Keratinocyte (primary cell): ENCODE measurements at regions not wholly inside any gene's neighbourhood (a gene's known extent, or its start where the extent isn't known, plus 50 kb on each side); places are given as distances from the start of the nearest gene placed in this dataset.

Experiments
- DNase-seq: peaks from one replicate; pipeline ENCODE4 v3.0.0-alpha.2; 2011; ENCODE audit warnings: low read depth, missing footprints, low spot score
- FAIRE-seq: peaks from 2 replicates; lab custom pipeline; 2011; peaks lifted over from hg19 to GRCh38; lab: Jason Lieb, UNC
- H2AFZ ChIP-seq: 2 replicates; pipeline ENCODE4 v1.6.0; 2012; ENCODE audit warnings: low read length, control low read depth, inconsistent platforms; ENCODE audit not compliant: control insufficient read depth
- H3K27ac ChIP-seq: 2 replicates; pipeline ENCODE4 v1.5.1; 2011; ENCODE audit warnings: low read length; ENCODE audit not compliant: control insufficient read depth, insufficient read depth
- H3K27me3 ChIP-seq: 3 replicates; pipeline ENCODE4 v1.6.0; 2011; ENCODE audit warnings: low read length; ENCODE audit not compliant: control insufficient read depth, insufficient read depth; ENCODE audit errors: extremely low read depth
- H3K36me3 ChIP-seq, 2 experiments: 2 replicates in 1 of 2; 3 replicates in 1 of 2; pipeline ENCODE4 v1.5.1; 2011; ENCODE audit warnings: low read length in 2 of 2, mild to moderate bottlenecking in 1 of 2; ENCODE audit not compliant: control insufficient read depth in 2 of 2, insufficient read depth in 2 of 2; ENCODE audit errors: extremely low read depth in 1 of 2
- H3K4me1 ChIP-seq: 3 replicates; pipeline ENCODE4 v1.5.1; 2011; ENCODE audit warnings: low read length; ENCODE audit not compliant: control insufficient read depth, insufficient read depth; ENCODE audit errors: extremely low read depth
- H3K4me2 ChIP-seq: 3 replicates; pipeline ENCODE4 v1.6.0; 2011; ENCODE audit warnings: low read depth, low read length; ENCODE audit not compliant: control insufficient read depth, insufficient read depth; ENCODE audit errors: extremely low read depth
- H3K4me3 ChIP-seq, 3 experiments: fragments of 200-600 bp in 1 of 3; sonication (generic) in 1 of 3; 2 replicates in 2 of 3; 3 replicates in 1 of 3; pipeline ENCODE4 v1.5.1; 2011 to 2016; ENCODE audit warnings: low read length in 3 of 3, mild to moderate bottlenecking in 3 of 3, control low read depth in 2 of 3, inconsistent platforms in 1 of 3, low read depth in 1 of 3, mixed read lengths in 1 of 3, mixed run types in 1 of 3, moderate library complexity in 1 of 3; ENCODE audit not compliant: control insufficient read depth in 2 of 3, insufficient read depth in 2 of 3; ENCODE audit errors: extremely low read depth in 1 of 3
- H3K79me2 ChIP-seq: 2 replicates; pipeline ENCODE4 v1.6.0; 2012; ENCODE audit warnings: low read length; ENCODE audit not compliant: control insufficient read depth, insufficient read depth
- H3K9ac ChIP-seq: 3 replicates; pipeline ENCODE4 v1.6.0; 2011; ENCODE audit warnings: low read length; ENCODE audit not compliant: control insufficient read depth, insufficient read depth; ENCODE audit errors: extremely low read depth
- H3K9me1 ChIP-seq: 3 replicates; pipeline ENCODE4 v1.6.0; 2011; ENCODE audit warnings: low read length; ENCODE audit not compliant: control insufficient read depth, insufficient read depth; ENCODE audit errors: extremely low read depth
- H3K9me3 ChIP-seq: 2 replicates; pipeline ENCODE4 v1.5.1; 2012; ENCODE audit warnings: low read depth, low read length; ENCODE audit not compliant: control insufficient read depth
- H4K20me1 ChIP-seq: 3 replicates; pipeline ENCODE4 v1.6.0; 2011; ENCODE audit warnings: low read length; ENCODE audit not compliant: control insufficient read depth, insufficient read depth; ENCODE audit errors: extremely low read depth
- EZH2 ChIP-seq: IDR thresholded peaks from one replicate; pipeline ENCODE4 v1.6.1; 2012; ENCODE audit warnings: inconsistent platforms, mild to moderate bottlenecking, low read length, moderate library complexity
- dilution Hi-C: fragments of 300-500 bp; cut with MboI; formaldehyde crosslinking; loops from one replicate; pipeline ENCODE4 v1.7.0; 2020; ENCODE audit warnings: low sequenced_read_pairs; ENCODE audit not compliant: extremely low pct_ligation_motif_present
- TF ChIP-seq, protein P1 (sequence below), 3 experiments: IDR thresholded peaks in 1 of 3; conservative IDR thresholded peaks in 1 of 3; optimal IDR thresholded peaks in 1 of 3; 2 replicates in 2 of 3; 3 replicates in 1 of 3; pipeline versions ENCODE3 to v1.5.1; 2011; ENCODE audit warnings: low read length in 3 of 3, mild to moderate bottlenecking in 3 of 3, moderate library complexity in 2 of 3, control low read depth in 1 of 3, inconsistent platforms in 1 of 3; ENCODE audit not compliant: insufficient read depth in 2 of 3; ENCODE audit errors: extremely low read depth in 1 of 3

DNA sequence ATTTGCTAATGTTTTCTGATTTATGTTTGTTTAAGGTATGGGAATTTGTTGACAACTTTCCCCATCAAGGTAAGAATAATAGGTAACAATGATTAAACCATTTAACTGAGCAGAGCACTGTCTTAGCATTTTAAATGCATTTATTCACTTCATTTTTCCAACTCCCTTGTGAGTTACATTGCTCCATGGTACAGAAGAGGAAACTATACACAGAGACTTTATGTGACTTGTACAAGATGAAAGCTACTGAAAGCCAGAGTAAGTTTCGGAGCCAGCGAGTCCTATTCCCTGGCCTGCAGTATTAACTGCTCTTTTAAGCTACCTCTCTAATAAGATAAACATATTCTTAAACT lies 708.8 kb downstream of the HDGFL1 start:
- dilution Hi-C loops = no loop called here
- no peaks in the 10 kb centered on the region for H3K9me3 ChIP-seq
- no peaks in the 10 kb centered on the region for H3K27me3 ChIP-seq
- TF ChIP-seq EZH2 = no peak
- TF ChIP-seq, protein P1, sequence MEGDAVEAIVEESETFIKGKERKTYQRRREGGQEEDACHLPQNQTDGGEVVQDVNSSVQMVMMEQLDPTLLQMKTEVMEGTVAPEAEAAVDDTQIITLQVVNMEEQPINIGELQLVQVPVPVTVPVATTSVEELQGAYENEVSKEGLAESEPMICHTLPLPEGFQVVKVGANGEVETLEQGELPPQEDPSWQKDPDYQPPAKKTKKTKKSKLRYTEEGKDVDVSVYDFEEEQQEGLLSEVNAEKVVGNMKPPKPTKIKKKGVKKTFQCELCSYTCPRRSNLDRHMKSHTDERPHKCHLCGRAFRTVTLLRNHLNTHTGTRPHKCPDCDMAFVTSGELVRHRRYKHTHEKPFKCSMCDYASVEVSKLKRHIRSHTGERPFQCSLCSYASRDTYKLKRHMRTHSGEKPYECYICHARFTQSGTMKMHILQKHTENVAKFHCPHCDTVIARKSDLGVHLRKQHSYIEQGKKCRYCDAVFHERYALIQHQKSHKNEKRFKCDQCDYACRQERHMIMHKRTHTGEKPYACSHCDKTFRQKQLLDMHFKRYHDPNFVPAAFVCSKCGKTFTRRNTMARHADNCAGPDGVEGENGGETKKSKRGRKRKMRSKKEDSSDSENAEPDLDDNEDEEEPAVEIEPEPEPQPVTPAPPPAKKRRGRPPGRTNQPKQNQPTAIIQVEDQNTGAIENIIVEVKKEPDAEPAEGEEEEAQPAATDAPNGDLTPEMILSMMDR (optimal IDR thresholded peaks at IDR 0.05 in 1 of 3, IDR thresholded peaks at IDR 0.05 in 1 of 3, conservative IDR thresholded peaks at IDR 0.05 in 1 of 3; ENCODE audit: extremely low read depth in 1 of 3, insufficient read depth in 2 of 3, low read length in 3 of 3) = no peak
- FAIRE-seq (no peak), DNase-seq (no peak)
- no peak overlapping the region for H3K9ac ChIP-seq
- H3K9me1 ChIP-seq = no peaks in the 10 kb centered on the region
- no peak overlapping the region for H2AFZ ChIP-seq
- H3K4me1 ChIP-seq = no peaks in the 10 kb centered on the region
- no peak overlapping the region for H3K4me3 ChIP-seq
- H3K4me2 ChIP-seq = no peak overlapping the region
- H4K20me1 ChIP-seq = no peaks in the 10 kb centered on the region
- H3K27ac ChIP-seq = no peak overlapping the region
- H3K36me3 ChIP-seq = no peaks in the 10 kb centered on the region
- no peaks in the 10 kb centered on the region for H3K79me2 ChIP-seq

DNA sequence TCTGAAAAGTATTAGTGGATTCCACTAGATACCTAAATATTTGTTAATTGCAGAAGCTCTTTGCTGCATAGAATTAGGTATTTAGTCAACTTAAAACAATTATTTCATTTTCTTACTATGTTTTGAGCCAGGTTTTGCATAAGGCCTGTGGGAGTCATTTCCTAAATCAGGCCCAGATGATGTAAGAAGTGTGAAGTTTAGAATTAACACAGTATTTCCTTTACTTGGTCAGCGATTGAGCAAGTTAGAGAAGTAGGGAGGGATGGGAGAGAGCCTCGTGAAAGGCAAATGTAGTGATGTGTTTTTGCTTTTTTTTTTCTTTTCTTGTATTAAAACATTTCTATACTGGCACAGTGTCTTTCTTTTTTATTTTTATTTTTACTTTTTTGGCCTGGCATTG lies 711.1 kb downstream of the HDGFL1 start:
- Histone ChIP-seq H3K36me3 (no peaks in the 10 kb centered on the region), H3K79me2 (no peaks in the 10 kb centered on the region), H3K9me3 (no peaks in the 10 kb centered on the region), H3K9ac (no peak overlapping the region), H2AFZ (no peak overlapping the region), H3K27ac (no peak overlapping the region), H4K20me1 (no peaks in the 10 kb centered on the region), H3K4me2 (no peak overlapping the region), H3K4me3 (no peak overlapping the region), H3K9me1 (no peaks in the 10 kb centered on the region), H3K27me3 (no peaks in the 10 kb centered on the region), H3K4me1 (no peaks in the 10 kb centered on the region)
- DNase-seq (no peak), FAIRE-seq (no peak)
- TF ChIP-seq EZH2 = no peak
- TF ChIP-seq, protein P1 (optimal IDR thresholded peaks at IDR 0.05 in 1 of 3, IDR thresholded peaks at IDR 0.05 in 1 of 3, conservative IDR thresholded peaks at IDR 0.05 in 1 of 3; ENCODE audit: extremely low read depth in 1 of 3, insufficient read depth in 2 of 3, low read length in 3 of 3) = no peak
- dilution Hi-C loops = no loop called here
